ENCODE measurements at regions not wholly inside any gene's neighbourhood (a gene's known extent, or its start where the extent isn't known, plus 50 kb on each side); places are given as distances from the start of the nearest gene placed in this dataset.

GRCh38 chr6:77015350-77015749 lies 447.9 kb downstream of the HTR1B start:
- TF ChIP-seq CTCF (IDR thresholded peaks at IDR 0.05; ENCODE audit: poor library complexity), result no peak
- no peak for TF ChIP-seq EZH2 (IDR thresholded peaks at IDR 0.05; ENCODE audit: borderline replicate concordance)
- TF ChIP-seq EZH2phosphoT487 (IDR thresholded peaks at IDR 0.05; ENCODE audit: low read depth, severe bottlenecking, unreplicated experiment), result no peak

All from hepatocyte (in vitro differentiated cells).